H9 (cell line): ENCODE measurements at regions not wholly inside any gene's neighbourhood (a gene's known extent, or its start where the extent isn't known, plus 50 kb on each side); places are given as distances from the start of the nearest gene placed in this dataset.
A peak's percentile ranks its signal among the peaks of the same experiment; 100 is the strongest.

Experiments used
- DNase-seq: peaks from one replicate; pipeline ENCODE4 v3.0.0-alpha.2; 2017
- H2AFZ ChIP-seq: one replicate; pipeline ENCODE4 v1.6.1; 2013; ENCODE audit warnings: mild to moderate bottlenecking, low read length, control low read depth, moderate library complexity
- H2AK5ac ChIP-seq: 2 replicates; pipeline ENCODE4 v1.6.1; 2013; ENCODE audit warnings: low read length, control low read depth, mixed read lengths; ENCODE audit not compliant: insufficient read length
- H2BK120ac ChIP-seq: one replicate; pipeline ENCODE4 v1.6.1; 2013; ENCODE audit warnings: low read depth, mild to moderate bottlenecking, low read length, control low read depth, inconsistent platforms; ENCODE audit not compliant: poor library complexity, severe bottlenecking
- H2BK12ac ChIP-seq: 2 replicates; pipeline ENCODE4 v1.6.1; 2013; ENCODE audit warnings: low read length, control low read depth, mixed read lengths, low read depth; ENCODE audit not compliant: insufficient read length
- H2BK15ac ChIP-seq: 2 replicates; pipeline ENCODE4 v1.6.1; 2013; ENCODE audit warnings: low read depth, low read length, control low read depth
- H2BK20ac ChIP-seq: one replicate; pipeline ENCODE4 v1.6.1; 2013; ENCODE audit warnings: low read depth, mild to moderate bottlenecking, low read length, control low read depth, inconsistent platforms; ENCODE audit not compliant: poor library complexity, severe bottlenecking
- H2BK5ac ChIP-seq: 2 replicates; pipeline ENCODE4 v1.6.1; 2013; ENCODE audit warnings: low read length, control low read depth, mixed read lengths; ENCODE audit not compliant: insufficient read length
- H3K14ac ChIP-seq: 2 replicates; pipeline ENCODE4 v1.6.1; 2013; ENCODE audit warnings: low read length, control low read depth; ENCODE audit not compliant: insufficient read depth
- H3K18ac ChIP-seq: 2 replicates; pipeline ENCODE4 v1.6.1; 2013; ENCODE audit warnings: low read depth, mild to moderate bottlenecking, mixed read lengths, low read length, control low read depth; ENCODE audit not compliant: insufficient read length
- H3K23ac ChIP-seq: 2 replicates; pipeline ENCODE4 v1.6.1; 2013; ENCODE audit warnings: low read length, control low read depth, mixed read lengths, low read depth; ENCODE audit not compliant: insufficient read length
- H3K23me2 ChIP-seq: 2 replicates; pipeline ENCODE4 v1.6.1; 2013; ENCODE audit warnings: low read depth, mild to moderate bottlenecking, mixed read lengths, low read length, control low read depth; ENCODE audit not compliant: insufficient read length, poor library complexity, severe bottlenecking
- H3K27ac ChIP-seq: 2 replicates; pipeline ENCODE4 v1.5.1; 2013; ENCODE audit warnings: low read length, control low read depth, mixed read lengths, low read depth; ENCODE audit not compliant: insufficient read length
- H3K27me3 ChIP-seq: 2 replicates; pipeline ENCODE4 v1.6.1; 2013; ENCODE audit warnings: low read length, control low read depth, inconsistent platforms; ENCODE audit not compliant: insufficient read depth
- H3K4ac ChIP-seq: 2 replicates; pipeline ENCODE4 v1.6.1; 2013; ENCODE audit warnings: low read depth, mild to moderate bottlenecking, control low read depth, inconsistent platforms, low read length, moderate library complexity
- H3K4me1 ChIP-seq: 2 replicates; pipeline ENCODE4 v1.6.1; 2013; ENCODE audit warnings: low read length, control low read depth, inconsistent platforms; ENCODE audit not compliant: insufficient read depth
- H3K4me2 ChIP-seq: 2 replicates; pipeline ENCODE4 v1.6.1; 2013; ENCODE audit warnings: low read length, control low read depth, mixed read lengths; ENCODE audit not compliant: insufficient read length, insufficient read depth
- H3K56ac ChIP-seq: 2 replicates; pipeline ENCODE4 v1.6.1; 2013; ENCODE audit warnings: low read depth, mild to moderate bottlenecking, mixed read lengths, low read length, control low read depth; ENCODE audit not compliant: insufficient read length
- H3K79me1 ChIP-seq: 2 replicates; pipeline ENCODE4 v1.6.1; 2013; ENCODE audit warnings: low read depth, mild to moderate bottlenecking, moderate library complexity, low read length, control low read depth, inconsistent platforms; ENCODE audit not compliant: insufficient read depth, poor library complexity, severe bottlenecking
- H3K79me2 ChIP-seq: 2 replicates; pipeline ENCODE4 v1.6.1; 2013; ENCODE audit warnings: low read length, control low read depth, inconsistent platforms; ENCODE audit not compliant: insufficient read depth
- H3K9ac ChIP-seq: 2 replicates; pipeline ENCODE4 v1.6.1; 2013; ENCODE audit warnings: low read length, control low read depth, mixed read lengths; ENCODE audit not compliant: insufficient read length; ENCODE audit errors: extremely low read depth
- H3K9me3 ChIP-seq: one replicate; pipeline ENCODE4 v1.6.1; 2013; ENCODE audit warnings: low read depth, low read length, inconsistent platforms; ENCODE audit not compliant: control insufficient read depth
- H3T11ph ChIP-seq: one replicate; pipeline ENCODE4 v1.6.1; 2013; ENCODE audit warnings: mild to moderate bottlenecking, low read length, control low read depth, inconsistent platforms
- H4K20me1 ChIP-seq: one replicate; pipeline ENCODE4 v1.6.1; 2013; ENCODE audit not compliant: control insufficient read depth, insufficient read length, insufficient read depth
- H4K5ac ChIP-seq: 2 replicates; pipeline ENCODE4 v1.6.1; 2013; ENCODE audit warnings: low read depth, mild to moderate bottlenecking, mixed read lengths, low read length, control low read depth; ENCODE audit not compliant: insufficient read length
- H4K8ac ChIP-seq: replicated peaks from 2 replicates; pipeline ENCODE4 v1.6.1; 2013; ENCODE audit warnings: low read length, control low read depth, mixed read lengths, low read depth; ENCODE audit not compliant: insufficient read length
- H4K91ac ChIP-seq: 2 replicates; pipeline ENCODE4 v1.6.1; 2013; ENCODE audit warnings: low read depth, mild to moderate bottlenecking, moderate library complexity, mixed read lengths, low read length, control low read depth; ENCODE audit not compliant: insufficient read length
- H3K27ac Mint-ChIP-seq, 3 experiments: 2 replicates in 2 of 3; 3 replicates in 1 of 3; pipeline ENCODE4 v1.8.0; 2020 to 2021; ENCODE audit warnings: mixed read lengths in 3 of 3, mild to moderate bottlenecking in 1 of 3, moderate library complexity in 1 of 3
- H3K27me3 Mint-ChIP-seq: 2 replicates; pipeline ENCODE4 v1.8.0; 2021; ENCODE audit warnings: low read depth, mild to moderate bottlenecking, moderate library complexity, mixed read lengths
- H3K36me3 Mint-ChIP-seq, 3 experiments: 2 replicates in 2 of 3; 3 replicates in 1 of 3; pipeline ENCODE4 v1.8.0; 2020 to 2021; ENCODE audit warnings: low read depth in 3 of 3, mixed read lengths in 3 of 3; ENCODE audit not compliant: insufficient read depth in 1 of 3
- H3K4me1 Mint-ChIP-seq, 2 experiments: 2 replicates each; pipeline ENCODE4 v1.8.0; 2020; ENCODE audit warnings: mixed read lengths in 2 of 2
- H3K4me3 Mint-ChIP-seq, 2 experiments: 2 replicates in 1 of 2; 3 replicates in 1 of 2; pipeline ENCODE4 v1.8.0; 2020 to 2021; ENCODE audit warnings: mild to moderate bottlenecking in 2 of 2, mixed read lengths in 2 of 2, moderate library complexity in 1 of 2
- H3K9me3 Mint-ChIP-seq, 2 experiments: 2 replicates in 1 of 2; 3 replicates in 1 of 2; pipeline ENCODE4 v1.8.0; 2020; ENCODE audit warnings: mild to moderate bottlenecking in 2 of 2, mixed read lengths in 2 of 2, moderate library complexity in 1 of 2
- WGBS: extraction: QIAGEN DNeasy Blood & Tissue Kit; methylation state at CpG from one replicate; pipeline ENCODE4 v1.1.7; 2013; ENCODE audit warnings: missing lambda C conversion rate, low lambda C conversion rate, mixed read lengths; ENCODE audit not compliant: insufficient read length; ENCODE audit errors: extremely low coverage; 5-methylcytosine and 5-hydroxymethylcytosine counted together
- TF ChIP-seq, protein P1 (sequence below): fragments of 200-600 bp; sonication (generic); conservative IDR thresholded peaks from 3 replicates; pipeline ENCODE4 v1.8.0; 2021; ENCODE audit warnings: antibody characterized with exemption, mild to moderate bottlenecking

- H2BK20ac ChIP-seq, result no peak overlapping the region
- H3K36me3 Mint-ChIP-seq, result peaks cover 0 to 15% (median 6%) of the 10 kb centered on the region in 3 experiments; a peak in 5 of 7 replicates
Observed at GRCh38 chr2:64288321-64289193, 144.3 kb upstream of the PELI1 start.

More at GRCh38 chr2:64288321-64289193, 144.3 kb upstream of the PELI1 start:
- H2BK12ac ChIP-seq, result no peak overlapping the region
- no peak overlapping the region for H2AK5ac ChIP-seq
- TF ChIP-seq, protein P1, sequence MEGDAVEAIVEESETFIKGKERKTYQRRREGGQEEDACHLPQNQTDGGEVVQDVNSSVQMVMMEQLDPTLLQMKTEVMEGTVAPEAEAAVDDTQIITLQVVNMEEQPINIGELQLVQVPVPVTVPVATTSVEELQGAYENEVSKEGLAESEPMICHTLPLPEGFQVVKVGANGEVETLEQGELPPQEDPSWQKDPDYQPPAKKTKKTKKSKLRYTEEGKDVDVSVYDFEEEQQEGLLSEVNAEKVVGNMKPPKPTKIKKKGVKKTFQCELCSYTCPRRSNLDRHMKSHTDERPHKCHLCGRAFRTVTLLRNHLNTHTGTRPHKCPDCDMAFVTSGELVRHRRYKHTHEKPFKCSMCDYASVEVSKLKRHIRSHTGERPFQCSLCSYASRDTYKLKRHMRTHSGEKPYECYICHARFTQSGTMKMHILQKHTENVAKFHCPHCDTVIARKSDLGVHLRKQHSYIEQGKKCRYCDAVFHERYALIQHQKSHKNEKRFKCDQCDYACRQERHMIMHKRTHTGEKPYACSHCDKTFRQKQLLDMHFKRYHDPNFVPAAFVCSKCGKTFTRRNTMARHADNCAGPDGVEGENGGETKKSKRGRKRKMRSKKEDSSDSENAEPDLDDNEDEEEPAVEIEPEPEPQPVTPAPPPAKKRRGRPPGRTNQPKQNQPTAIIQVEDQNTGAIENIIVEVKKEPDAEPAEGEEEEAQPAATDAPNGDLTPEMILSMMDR, result no peak
- H2AFZ ChIP-seq, result no peak overlapping the region
- no peak overlapping the region for H3K56ac ChIP-seq
- H3K27me3 Mint-ChIP-seq, result peaks cover 2% of the 10 kb centered on the region
- no peak overlapping the region for H3K4ac ChIP-seq
- no peaks in the 10 kb centered on the region for H3K79me1 ChIP-seq
- H2BK120ac ChIP-seq, result no peak overlapping the region
- no peak overlapping the region for H3K14ac ChIP-seq
- no peak overlapping the region for H3T11ph ChIP-seq
- no peak overlapping the region for H4K91ac ChIP-seq
- H3K23me2 ChIP-seq, result no peaks in the 10 kb centered on the region
- DNase-seq, result no peak
- H3K23ac ChIP-seq, result no peak overlapping the region
- H3K9me3 Mint-ChIP-seq, result no peaks in the 10 kb centered on the region
- no peak overlapping the region for H4K8ac ChIP-seq
- peaks cover 37% of the 10 kb centered on the region in 2 experiments for H3K4me1 Mint-ChIP-seq
- H3K4me3 Mint-ChIP-seq, result peak overlapping the region in 1 of 2 experiments; percentile 4; a peak in 1 of 5 replicates
- H3K27ac Mint-ChIP-seq, result peak overlapping the region; percentile 17 to 81 (median 28); a peak in 3 of 7 replicates
- H3K27me3 ChIP-seq, result no peaks in the 10 kb centered on the region
- no peak overlapping the region for H3K18ac ChIP-seq
- peak overlapping the region; percentile 10 for H3K4me2 ChIP-seq
- H4K5ac ChIP-seq, result no peak overlapping the region
- no peak overlapping the region for H3K9ac ChIP-seq
- H4K20me1 ChIP-seq, result no peaks in the 10 kb centered on the region
- no peaks in the 10 kb centered on the region for H3K79me2 ChIP-seq
- H3K9me3 ChIP-seq, result no peaks in the 10 kb centered on the region
- WGBS, result no CpG with 5 or more reads among the region's 13 CpGs
- H3K4me1 ChIP-seq, result peaks cover 18% of the 10 kb centered on the region
- H2BK15ac ChIP-seq, result no peak overlapping the region
- H3K27ac ChIP-seq, result no peak overlapping the region
- no peak overlapping the region for H2BK5ac ChIP-seq
